SW 1271 (cell line): ENCODE measurements at regions not wholly inside any gene's neighbourhood (a gene's known extent, or its start where the extent isn't known, plus 50 kb on each side); places are given as distances from the start of the nearest gene placed in this dataset.
A peak's percentile ranks its signal among the peaks of the same experiment; 100 is the strongest.

Experiments used
- DNase-seq, 2 experiments: peaks; one replicate each; lab custom pipeline; 2025; lab: John Stamatoyannopoulos, UW

GRCh38 chr16:79658301-79659033 is 57.9 kb upstream of the MAF start:
- peak; percentile 62 to 84 for DNase-seq

- no peak for DNase-seq
Observed at GRCh38 chr16:79656553-79657115, 56.1 kb upstream of the MAF start.

DNA sequence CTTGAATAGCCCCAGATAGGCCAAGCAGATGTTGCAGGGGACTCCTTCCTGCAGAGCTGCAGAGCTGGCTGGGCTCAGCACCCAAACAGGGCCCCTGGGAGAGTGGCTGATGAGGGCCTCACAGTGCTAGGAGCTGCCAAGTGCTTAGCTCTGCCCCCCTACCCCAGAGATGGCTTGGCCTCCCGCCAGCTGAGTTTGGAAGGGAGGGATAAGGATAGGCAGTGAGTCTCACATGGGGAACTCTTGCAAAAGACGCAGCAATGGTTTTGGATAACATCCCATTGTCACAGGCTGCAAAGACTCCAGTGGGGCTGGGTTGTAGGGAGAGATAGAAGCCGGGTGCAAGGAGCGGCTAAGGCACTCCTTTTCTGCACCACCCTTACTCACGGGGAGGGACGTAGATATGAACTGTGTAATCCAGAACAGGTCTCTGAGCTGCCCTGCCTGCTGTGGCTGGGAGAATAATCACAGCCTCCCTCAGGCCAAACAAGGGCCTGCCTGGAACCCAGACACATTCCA is 52.9 kb upstream of the MAF start:
- DNase-seq = no peak

- DNase-seq = no peak
Observed at GRCh38 chr16:79651363-79651762, 50.8 kb upstream of the MAF start.
